Transverse colon (tissue), 4 donors: ENCODE measurements at regions not wholly inside any gene's neighbourhood (a gene's known extent, or its start where the extent isn't known, plus 50 kb on each side); places are given as distances from the start of the nearest gene placed in this dataset.

Experiments
- CTCF ChIP-seq, 5 experiments: fragments of 200-600 bp in 3 of 5; fragments of 450-650 bp in 2 of 5; sonication (generic) in 3 of 5; IDR thresholded peaks; 1 replicate in 2 of 5; 2 replicates in 3 of 5; pipeline ENCODE4 v1.5.1; 2016 to 2017; ENCODE audit warnings: antibody characterized with exemption in 5 of 5, inconsistent platforms in 3 of 5, mild to moderate bottlenecking in 2 of 5, moderate library complexity in 1 of 5
- POLR2A ChIP-seq: fragments of 450-650 bp; IDR thresholded peaks from one replicate; pipeline ENCODE4 v1.6.1; 2016; ENCODE audit warnings: antibody characterized with exemption, mild to moderate bottlenecking, moderate library complexity
- POLR2AphosphoS5 ChIP-seq, 3 donors: sonication (generic); formaldehyde crosslinking; IDR thresholded peaks; one replicate each; pipeline ENCODE4 v1.6.1; 2016; ENCODE audit warnings: antibody characterized with exemption in 3 of 3

- TF ChIP-seq POLR2AphosphoS5 (IDR thresholded peaks at IDR 0.05) (no peak), POLR2A (no peak), CTCF (IDR thresholded peaks at IDR 0.05) (no peak)
These were observed 261.6 kb downstream of the PLK2 start for GRCh38 chr5:58198330-58198729.
